HFFc6 (cell line): ENCODE measurements at regions not wholly inside any gene's neighbourhood (a gene's known extent, or its start where the extent isn't known, plus 50 kb on each side); places are given as distances from the start of the nearest gene placed in this dataset.

Source experiments
- DNase-seq: peaks from one replicate; pipeline ENCODE4 v3.0.0-alpha.2; 2018
- H3K27ac Mint-ChIP-seq: 2 replicates; pipeline ENCODE4 v1.8.0; 2020; ENCODE audit warnings: mild to moderate bottlenecking, mixed read lengths
- H3K27me3 Mint-ChIP-seq: 2 replicates; pipeline ENCODE4 v1.8.0; 2021; ENCODE audit warnings: mild to moderate bottlenecking, moderate library complexity, mixed read lengths; ENCODE audit not compliant: insufficient read depth
- H3K36me3 Mint-ChIP-seq: 2 replicates; pipeline ENCODE4 v1.8.0; 2021; ENCODE audit warnings: low read depth, mixed read lengths
- H3K4me1 Mint-ChIP-seq: 2 replicates; pipeline ENCODE4 v1.8.0; 2020; ENCODE audit warnings: low read depth, mixed read lengths
- H3K4me3 Mint-ChIP-seq: 2 replicates; pipeline ENCODE4 v1.8.0; 2020; ENCODE audit warnings: mild to moderate bottlenecking, moderate library complexity, mixed read lengths
- H3K9me3 Mint-ChIP-seq: 2 replicates; pipeline ENCODE4 v1.8.0; 2020; ENCODE audit warnings: mild to moderate bottlenecking, mixed read lengths
- TF ChIP-seq, protein P1 (sequence below): fragments of 200-600 bp; sonication (generic); IDR thresholded peaks from 2 replicates; pipeline ENCODE4 v1.5.0; 2021; ENCODE audit warnings: antibody characterized with exemption, mild to moderate bottlenecking

- TF ChIP-seq, protein P1, sequence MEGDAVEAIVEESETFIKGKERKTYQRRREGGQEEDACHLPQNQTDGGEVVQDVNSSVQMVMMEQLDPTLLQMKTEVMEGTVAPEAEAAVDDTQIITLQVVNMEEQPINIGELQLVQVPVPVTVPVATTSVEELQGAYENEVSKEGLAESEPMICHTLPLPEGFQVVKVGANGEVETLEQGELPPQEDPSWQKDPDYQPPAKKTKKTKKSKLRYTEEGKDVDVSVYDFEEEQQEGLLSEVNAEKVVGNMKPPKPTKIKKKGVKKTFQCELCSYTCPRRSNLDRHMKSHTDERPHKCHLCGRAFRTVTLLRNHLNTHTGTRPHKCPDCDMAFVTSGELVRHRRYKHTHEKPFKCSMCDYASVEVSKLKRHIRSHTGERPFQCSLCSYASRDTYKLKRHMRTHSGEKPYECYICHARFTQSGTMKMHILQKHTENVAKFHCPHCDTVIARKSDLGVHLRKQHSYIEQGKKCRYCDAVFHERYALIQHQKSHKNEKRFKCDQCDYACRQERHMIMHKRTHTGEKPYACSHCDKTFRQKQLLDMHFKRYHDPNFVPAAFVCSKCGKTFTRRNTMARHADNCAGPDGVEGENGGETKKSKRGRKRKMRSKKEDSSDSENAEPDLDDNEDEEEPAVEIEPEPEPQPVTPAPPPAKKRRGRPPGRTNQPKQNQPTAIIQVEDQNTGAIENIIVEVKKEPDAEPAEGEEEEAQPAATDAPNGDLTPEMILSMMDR: no peak
- no peak for DNase-seq
- no peaks in the 10 kb centered on the region for H3K27me3 Mint-ChIP-seq
- peaks cover 6% of the 10 kb centered on the region; the same call in 1 of the 2 replicates for H3K4me1 Mint-ChIP-seq
- H3K36me3 Mint-ChIP-seq: no peaks in the 10 kb centered on the region
- H3K9me3 Mint-ChIP-seq: no peaks in the 10 kb centered on the region; the same call in 1 of the 2 replicates
- no peak overlapping the region for H3K27ac Mint-ChIP-seq
- no peak overlapping the region for H3K4me3 Mint-ChIP-seq
These were observed 56.1 kb downstream of the CAPZA3 start for GRCh38 chr12:18794000-18794399.

GRCh38 chr12:18797604-18798003, 59.7 kb downstream of the CAPZA3 start:
- no peaks in the 10 kb centered on the region for H3K27me3 Mint-ChIP-seq
- TF ChIP-seq, protein P1: no peak
- H3K36me3 Mint-ChIP-seq: no peaks in the 10 kb centered on the region
- no peak overlapping the region for H3K27ac Mint-ChIP-seq
- DNase-seq: no peak
- H3K9me3 Mint-ChIP-seq: no peaks in the 10 kb centered on the region
- H3K4me3 Mint-ChIP-seq: no peak overlapping the region
- H3K4me1 Mint-ChIP-seq: peaks cover 15% of the 10 kb centered on the region; the same call in 1 of the 2 replicates

DNA sequence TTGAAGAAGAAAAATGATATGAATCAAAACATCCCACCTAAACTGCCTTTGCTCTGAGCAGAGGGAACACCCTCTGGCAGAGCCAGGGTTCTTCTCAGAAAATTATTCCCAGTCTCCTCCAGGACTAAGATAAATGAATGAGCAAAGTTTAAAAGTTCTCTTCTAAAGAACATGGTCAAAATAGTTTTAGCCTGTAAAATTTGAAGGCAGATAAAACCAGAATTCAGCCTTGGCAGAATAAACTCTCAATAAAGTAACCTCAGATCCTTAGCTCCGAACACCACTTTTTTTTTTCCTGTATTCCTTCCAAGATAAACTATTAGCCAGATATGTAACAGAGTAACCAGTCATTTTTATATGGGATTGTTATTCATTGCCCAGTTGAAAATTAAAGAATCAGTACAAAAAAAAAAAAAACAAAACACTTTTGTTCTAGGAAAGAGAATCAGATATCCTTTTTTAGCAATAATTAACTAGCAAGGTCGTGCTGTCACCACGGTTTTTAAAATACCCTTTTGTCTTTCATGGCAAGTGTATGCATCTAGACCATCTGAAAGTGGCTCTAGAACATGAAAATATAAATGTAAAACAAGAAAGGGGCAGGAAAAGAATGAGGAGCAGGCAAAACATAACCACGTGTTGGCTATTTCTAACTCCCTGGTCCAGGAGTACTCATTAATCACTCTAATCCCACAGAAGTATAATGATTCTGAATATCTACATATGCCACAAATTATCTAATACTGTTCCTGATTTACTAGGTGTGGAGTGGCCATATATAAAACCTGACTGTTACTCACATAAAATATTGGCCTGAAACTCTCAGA, 60.8 kb downstream of the CAPZA3 start:
- peaks cover 15% of the 10 kb centered on the region; the same call in 1 of the 2 replicates for H3K4me1 Mint-ChIP-seq
- TF ChIP-seq, protein P1: no peak
- no peaks in the 10 kb centered on the region for H3K27me3 Mint-ChIP-seq
- no peak overlapping the region for H3K27ac Mint-ChIP-seq
- no peaks in the 10 kb centered on the region for H3K9me3 Mint-ChIP-seq
- no peak overlapping the region for H3K4me3 Mint-ChIP-seq
- no peak for DNase-seq
- H3K36me3 Mint-ChIP-seq: no peaks in the 10 kb centered on the region

DNA sequence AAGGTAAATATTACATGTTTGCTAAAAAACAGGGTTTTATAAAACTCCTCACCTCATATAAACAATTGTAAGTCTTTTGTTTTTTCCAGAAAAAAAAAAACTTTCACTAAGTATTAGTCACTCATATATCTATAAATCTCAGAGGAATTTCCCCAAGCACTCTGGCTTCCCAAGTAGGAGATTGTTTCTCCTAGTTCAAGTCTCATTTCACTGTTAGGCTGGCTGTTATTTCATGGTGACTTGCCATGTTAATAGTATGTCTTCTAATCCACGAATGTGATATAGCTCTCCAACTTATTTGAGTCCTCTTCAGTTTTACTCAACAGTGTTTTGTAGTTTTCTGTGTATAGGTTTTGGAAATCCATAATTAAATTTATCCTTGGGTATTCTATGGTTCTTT, 61.6 kb downstream of the CAPZA3 start:
- Mint-ChIP-seq H3K9me3 (no peaks in the 10 kb centered on the region), H3K4me3 (no peak overlapping the region), H3K27me3 (no peaks in the 10 kb centered on the region), H3K27ac (no peak overlapping the region), H3K36me3 (no peaks in the 10 kb centered on the region), H3K4me1 (peaks cover 15% of the 10 kb centered on the region; the same call in 1 of the 2 replicates)
- peak; percentile 1 for DNase-seq
- TF ChIP-seq, protein P1: no peak

- no peak overlapping the region for H3K4me3 Mint-ChIP-seq
- H3K4me1 Mint-ChIP-seq: no peaks in the 10 kb centered on the region
- DNase-seq: no peak
- no peaks in the 10 kb centered on the region for H3K36me3 Mint-ChIP-seq
- no peaks in the 10 kb centered on the region for H3K9me3 Mint-ChIP-seq
- no peak overlapping the region for H3K27ac Mint-ChIP-seq
- TF ChIP-seq, protein P1: peak; percentile 15; the same call in 1 of the 2 replicates
- H3K27me3 Mint-ChIP-seq: no peaks in the 10 kb centered on the region
These were observed 67.8 kb downstream of the CAPZA3 start for GRCh38 chr12:18805516-18806248.
